OCI-LY3 (cell line): ENCODE measurements at regions not wholly inside any gene's neighbourhood (a gene's known extent, or its start where the extent isn't known, plus 50 kb on each side); places are given as distances from the start of the nearest gene placed in this dataset.

Experiments used
- H2AFZ ChIP-seq: fragments of 200-600, 300-600 bp; shearing (Covaris generic); 2 replicates; pipeline ENCODE4 v1.6.0; 2014; ENCODE audit warnings: antibody characterized with exemption, low read depth, low read length
- H3K27ac ChIP-seq: fragments of 200-600, 300-600 bp; sonication (generic); 2 replicates; pipeline ENCODE4 v1.5.1; 2014; ENCODE audit warnings: mild to moderate bottlenecking, low read length, moderate library complexity, mixed read lengths
- H3K27me3 ChIP-seq: fragments of 200-600, 300-600 bp; sonication (generic); 2 replicates; pipeline ENCODE4 v1.6.1; 2014; ENCODE audit warnings: low read depth, low read length, mixed read lengths
- H3K36me3 ChIP-seq: fragments of 200-600, 300-600 bp; sonication (generic); replicated peaks from 2 replicates; pipeline ENCODE3; 2014; ENCODE audit warnings: low read depth, low read length, mixed read lengths
- H3K4me1 ChIP-seq: fragments of 300-600, 200-600 bp; sonication (generic); 2 replicates; pipeline ENCODE4 v1.6.1; 2014; ENCODE audit warnings: low read length, mixed read lengths
- H3K4me2 ChIP-seq: fragments of 200-600, 300-600 bp; sonication (generic); 2 replicates; pipeline ENCODE4 v1.6.1; 2014; ENCODE audit warnings: low read length, mixed read lengths
- H3K4me3 ChIP-seq: fragments of 300-600, 200-600 bp; sonication (generic); 2 replicates; pipeline ENCODE4 v1.5.1; 2014; ENCODE audit warnings: antibody characterized with exemption, mild to moderate bottlenecking, low read length, moderate library complexity
- H3K79me2 ChIP-seq: fragments of 300-600, 200-600 bp; shearing (Covaris generic); 2 replicates; pipeline ENCODE4 v1.6.1; 2014; ENCODE audit warnings: mild to moderate bottlenecking, low read length, mixed read lengths
- H3K9ac ChIP-seq: fragments of 300-600, 200-600 bp; shearing (Covaris generic); 2 replicates; pipeline ENCODE4 v1.6.0; 2014; ENCODE audit warnings: mild to moderate bottlenecking, low read length, moderate library complexity
- H3K9me3 ChIP-seq: fragments of 200-600, 300-600 bp; shearing (Covaris generic); 2 replicates; pipeline ENCODE4 v1.6.1; 2014; ENCODE audit warnings: low read length, mixed read lengths; ENCODE audit not compliant: insufficient read depth
- H4K20me1 ChIP-seq: fragments of 200-600, 300-600 bp; sonication (generic); 2 replicates; pipeline ENCODE4 v1.6.1; 2016; ENCODE audit warnings: low read length, mixed read lengths; ENCODE audit not compliant: insufficient read depth
- CTCF ChIP-seq: fragments of 200-600, 300-600 bp; sonication (generic); IDR thresholded peaks from 2 replicates; pipeline ENCODE4 v1.5.1; 2014; ENCODE audit warnings: antibody characterized with exemption, low read length, low read depth
- EZH2phosphoT487 ChIP-seq: fragments of 200-600 bp; shearing (Covaris generic); IDR thresholded peaks from 2 replicates; pipeline ENCODE4 v1.6.1; 2018; ENCODE audit warnings: antibody characterized with exemption, mixed run types, low read depth

GRCh38 chr22:22389467-22389866 lies 119.1 kb downstream of the ZNF280B start:
- H3K4me3 ChIP-seq, result no peak overlapping the region
- H4K20me1 ChIP-seq, result no peaks in the 10 kb centered on the region

GRCh38 chr22:22390989-22391388 lies 117.6 kb downstream of the ZNF280B start:
- H3K9ac ChIP-seq, result no peak overlapping the region
- H3K79me2 ChIP-seq, result no peaks in the 10 kb centered on the region
- H3K4me1 ChIP-seq, result peaks cover 14% of the 10 kb centered on the region
- H3K36me3 ChIP-seq, result no peaks in the 10 kb centered on the region
- H3K27ac ChIP-seq, result no peak overlapping the region
- 0 out of 2 replicates have a peak, but pooled peaks cover 4% of the 10 kb centered on the region for H3K27me3 ChIP-seq
- no peak overlapping the region for H3K4me2 ChIP-seq
- no peak overlapping the region for H3K4me3 ChIP-seq
- H3K9me3 ChIP-seq, result peaks cover 6% of the 10 kb centered on the region; the same call in 1 of the 2 replicates
- no peak overlapping the region for H2AFZ ChIP-seq
- TF ChIP-seq EZH2phosphoT487 (no peak), CTCF (no peak)
- H4K20me1 ChIP-seq, result no peaks in the 10 kb centered on the region

More at GRCh38 chr22:22389467-22389866, 119.1 kb downstream of the ZNF280B start:
- H3K27ac ChIP-seq, result no peak overlapping the region
- TF ChIP-seq EZH2phosphoT487, result no peak
- TF ChIP-seq CTCF, result no peak
- H3K9me3 ChIP-seq, result peaks cover 6% of the 10 kb centered on the region; the same call in 1 of the 2 replicates
- peaks cover 2% of the 10 kb centered on the region for H3K4me1 ChIP-seq
- no peaks in the 10 kb centered on the region for H3K36me3 ChIP-seq
- H3K27me3 ChIP-seq, result peaks cover 5% of the 10 kb centered on the region; the same call in 1 of the 2 replicates
- H3K9ac ChIP-seq, result no peak overlapping the region
- H3K4me2 ChIP-seq, result no peak overlapping the region
- no peaks in the 10 kb centered on the region for H3K79me2 ChIP-seq
- H2AFZ ChIP-seq, result no peak overlapping the region

- Histone ChIP-seq H4K20me1 (no peaks in the 10 kb centered on the region), H3K4me1 (peaks cover 14% of the 10 kb centered on the region), H3K9ac (no peak overlapping the region), H3K79me2 (no peaks in the 10 kb centered on the region), H3K27ac (no peak overlapping the region), H3K4me2 (no peak overlapping the region), H3K36me3 (no peaks in the 10 kb centered on the region), H3K9me3 (peaks cover 6% of the 10 kb centered on the region; the same call in 1 of the 2 replicates), H3K4me3 (no peak overlapping the region), H3K27me3 (0 out of 2 replicates have a peak, but pooled peaks cover 4% of the 10 kb centered on the region), H2AFZ (no peak overlapping the region)
- TF ChIP-seq CTCF, result no peak
- TF ChIP-seq EZH2phosphoT487, result no peak
These were observed 117.0 kb downstream of the ZNF280B start for GRCh38 chr22:22391543-22391942.

GRCh38 chr22:22392131-22392530 lies 116.4 kb downstream of the ZNF280B start:
- 0 out of 2 replicates have a peak, but pooled peaks cover 4% of the 10 kb centered on the region for H3K27me3 ChIP-seq
- H3K4me2 ChIP-seq, result no peak overlapping the region
- peaks cover 6% of the 10 kb centered on the region; the same call in 1 of the 2 replicates for H3K9me3 ChIP-seq
- no peak overlapping the region for H3K4me3 ChIP-seq
- TF ChIP-seq CTCF (no peak), EZH2phosphoT487 (no peak)
- no peak overlapping the region for H2AFZ ChIP-seq
- no peaks in the 10 kb centered on the region for H3K79me2 ChIP-seq
- H3K36me3 ChIP-seq, result no peaks in the 10 kb centered on the region
- H3K27ac ChIP-seq, result no peak overlapping the region
- no peak overlapping the region for H3K9ac ChIP-seq
- H3K4me1 ChIP-seq, result peaks cover 14% of the 10 kb centered on the region
- no peaks in the 10 kb centered on the region for H4K20me1 ChIP-seq
